ENCODE measurements at regions not wholly inside any gene's neighbourhood (a gene's known extent, or its start where the extent isn't known, plus 50 kb on each side); places are given as distances from the start of the nearest gene placed in this dataset.
"Not testable (repeated sequence)": the region's sequence is repeated elsewhere in the genome, so short reads cannot be mapped to it uniquely, and the experiment has no call there.

- no peak for DNase-seq (ENCODE audit: low spot score)
Measured at GRCh38 chr2:111668274-111668616, 215.7 kb downstream of the ANAPC1 start.

GRCh38 chr2:111668741-111669140, 215.3 kb downstream of the ANAPC1 start:
- no peak for DNase-seq (ENCODE audit: low spot score)

GRCh38 chr2:111669928-111670695, 213.9 kb downstream of the ANAPC1 start:
- DNase-seq (ENCODE audit: low spot score): no peak

DNA sequence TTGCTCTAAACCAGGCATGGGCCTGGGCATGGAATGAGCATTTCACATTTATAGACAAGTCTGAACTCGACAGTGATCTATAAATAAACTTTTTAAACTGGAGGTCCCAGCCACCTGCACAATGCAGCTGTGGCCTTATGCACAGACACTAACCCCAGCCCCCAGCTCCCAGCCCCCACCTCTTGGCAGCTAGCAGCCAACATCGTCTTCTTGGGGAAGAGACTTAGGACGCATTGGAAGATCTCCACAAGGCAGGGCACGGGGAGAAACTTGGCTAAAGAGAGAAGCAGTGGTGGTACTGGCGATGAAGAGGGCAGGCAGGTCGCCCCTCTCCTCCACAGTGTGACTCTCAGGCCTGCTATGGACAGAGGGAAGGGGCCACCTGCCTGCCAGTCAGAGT, 213.2 kb downstream of the ANAPC1 start:
- no peak for DNase-seq (ENCODE audit: low spot score)

DNA sequence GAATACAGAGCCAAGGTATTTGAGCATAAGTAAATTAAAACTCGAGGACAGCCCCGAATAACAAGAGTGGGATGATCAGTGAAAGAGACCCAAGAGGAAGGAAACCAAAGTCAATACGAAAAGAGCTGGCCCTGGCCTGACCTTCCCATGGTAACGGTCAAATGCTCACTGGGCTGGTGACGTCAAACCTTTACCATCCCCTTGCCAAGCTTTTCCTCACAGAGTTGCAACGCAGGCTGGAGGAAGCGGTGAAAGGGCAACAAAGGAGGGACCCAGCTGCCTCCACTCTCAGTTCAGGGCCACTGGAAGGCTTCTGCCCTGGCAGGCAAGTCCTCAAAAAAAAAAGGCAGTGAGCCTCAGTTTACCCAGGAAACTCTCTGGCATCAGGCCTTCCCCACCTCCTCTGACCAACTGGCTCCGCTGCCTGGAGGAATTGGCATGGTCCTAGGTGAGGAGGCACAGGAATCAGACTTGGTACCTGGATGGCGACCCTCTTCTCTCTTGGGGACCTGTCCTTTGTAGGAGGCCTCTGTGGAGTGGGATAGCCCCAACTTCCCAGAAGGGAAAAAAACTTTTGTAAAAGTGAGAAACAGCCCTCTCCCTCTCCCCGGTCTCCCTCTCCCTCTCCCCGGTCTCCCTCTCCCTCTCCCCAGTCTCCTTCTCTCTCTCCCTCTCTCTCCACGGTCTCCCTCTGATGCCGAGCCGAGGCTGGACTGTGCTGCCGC, 212.4 kb downstream of the ANAPC1 start:
- no peak for DNase-seq (ENCODE audit: low spot score)

DNA sequence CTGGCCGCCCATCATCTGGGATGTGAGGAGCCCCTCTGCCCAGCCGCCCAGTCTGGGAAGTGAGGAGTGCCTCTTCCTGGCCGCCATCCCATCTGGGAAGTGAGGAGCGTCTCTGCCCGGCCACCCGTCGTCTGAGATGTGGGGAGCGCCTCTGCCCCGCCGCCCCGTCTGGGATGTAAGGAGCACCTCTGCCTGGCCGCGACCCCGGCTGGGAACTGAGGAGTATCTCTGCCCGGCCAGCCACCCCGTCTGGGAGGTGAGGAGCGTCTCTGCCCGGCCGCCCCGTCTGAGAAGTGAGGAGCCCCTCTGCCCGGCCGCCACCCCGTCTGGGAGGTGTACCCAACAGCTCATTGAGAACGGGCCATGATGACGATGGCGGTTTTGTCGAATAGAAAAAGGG, 211.4 kb downstream of the ANAPC1 start:
- not testable (repeated sequence) for DNase-seq (ENCODE audit: low spot score)

DNA sequence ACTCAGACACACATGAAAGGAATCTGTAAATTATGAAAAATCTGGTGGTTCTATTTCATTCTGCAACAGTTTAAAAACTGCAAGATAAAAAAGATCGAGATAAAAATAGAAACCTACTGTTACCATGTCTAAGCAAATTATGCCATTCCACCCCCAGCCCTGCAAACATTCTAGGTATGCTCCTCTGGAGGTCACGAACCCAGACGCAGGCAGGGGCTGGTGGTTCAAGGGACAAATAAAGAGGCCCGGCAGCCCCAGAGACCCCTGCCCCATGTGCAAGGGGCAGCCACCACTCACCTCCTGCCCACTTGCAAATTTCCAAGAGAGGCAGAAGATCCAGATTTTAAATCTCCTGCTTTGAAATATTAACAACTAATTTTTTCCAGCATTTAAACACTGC, 210.5 kb downstream of the ANAPC1 start:
- no peak for DNase-seq (ENCODE audit: low spot score)

- DNase-seq (ENCODE audit: low spot score): no peak
Measured at GRCh38 chr2:111675419-111676194, 208.4 kb downstream of the ANAPC1 start.

DNA sequence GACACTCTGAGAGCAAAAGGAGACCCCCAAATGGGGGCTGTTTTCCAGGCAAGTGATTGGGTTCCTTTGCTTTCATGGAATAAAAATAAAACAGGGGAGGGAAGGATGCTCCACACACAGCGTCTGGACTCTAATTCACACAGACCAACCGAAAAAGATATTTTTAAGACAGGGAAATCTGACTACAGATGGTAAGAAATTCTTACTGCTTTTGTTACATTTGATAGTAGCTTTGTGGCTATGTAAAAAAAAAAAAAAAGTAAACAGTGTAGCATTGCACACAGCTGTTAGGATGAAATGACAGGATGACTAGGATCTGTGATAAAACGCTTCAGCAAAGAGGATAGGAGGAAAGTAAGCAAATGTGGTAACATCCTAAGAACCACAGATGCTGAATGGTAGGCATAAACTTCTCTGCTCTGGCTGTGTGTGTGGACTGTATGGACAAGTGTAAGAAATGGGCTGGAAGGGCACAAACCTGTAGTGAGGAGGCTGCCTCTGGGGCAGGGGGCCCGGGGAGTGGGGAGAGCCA, 207.6 kb downstream of the ANAPC1 start:
- no peak for DNase-seq (ENCODE audit: low spot score)

GRCh38 chr2:111678161-111678560, 205.8 kb downstream of the ANAPC1 start:
- DNase-seq (ENCODE audit: low spot score): no peak

- DNase-seq (ENCODE audit: low spot score): no peak
Measured at GRCh38 chr2:111678651-111679050, 205.3 kb downstream of the ANAPC1 start.

- DNase-seq (ENCODE audit: low spot score): no peak
Measured at GRCh38 chr2:111679202-111679601, 204.8 kb downstream of the ANAPC1 start.

GRCh38 chr2:111684611-111685010, 199.4 kb downstream of the ANAPC1 start:
- DNase-seq (ENCODE audit: low spot score): no peak

- DNase-seq (ENCODE audit: low spot score): no peak
Measured at GRCh38 chr2:111685342-111685741, 198.7 kb downstream of the ANAPC1 start.

DNA sequence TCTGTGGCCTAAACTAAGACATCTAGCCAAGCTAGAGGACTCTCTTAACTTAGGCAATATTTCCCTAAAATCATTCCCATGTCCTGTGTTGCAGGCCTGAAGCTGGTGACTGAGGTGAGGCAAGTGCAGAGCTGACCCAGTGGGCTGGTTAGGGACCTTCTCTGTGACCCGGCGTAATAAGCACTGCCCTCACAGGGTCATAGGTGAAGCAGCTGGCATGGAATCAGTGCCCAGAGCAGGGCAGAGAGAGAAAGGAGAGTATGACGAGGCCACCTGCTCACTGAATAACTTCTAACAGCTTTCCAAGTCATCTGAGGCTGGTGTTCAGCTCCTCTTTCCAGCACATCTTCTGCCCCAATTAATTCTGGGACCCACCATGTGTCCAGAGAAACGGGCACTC, 197.0 kb downstream of the ANAPC1 start:
- no peak for DNase-seq (ENCODE audit: low spot score)

- DNase-seq (ENCODE audit: low spot score): no peak
Measured at GRCh38 chr2:111687911-111688310, 196.1 kb downstream of the ANAPC1 start.

DNA sequence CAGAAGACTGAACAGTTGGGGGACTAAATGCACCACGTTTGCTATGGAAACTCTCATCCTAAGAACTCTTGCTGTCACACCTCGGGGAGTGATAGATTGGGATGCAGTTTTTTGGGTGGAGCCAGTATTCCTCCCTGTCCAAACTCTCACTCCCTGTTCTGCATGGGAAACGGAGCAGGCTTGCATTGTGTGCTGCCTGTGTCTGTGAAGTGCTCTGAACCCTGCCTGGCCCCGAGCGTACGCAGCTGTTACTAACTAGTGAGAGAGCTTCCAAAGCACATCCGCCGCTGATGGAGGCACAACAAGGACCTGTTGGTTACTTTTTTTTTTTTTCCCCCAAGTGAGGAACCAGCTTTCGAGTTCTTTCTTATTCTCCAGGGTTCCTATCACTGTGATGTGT, 195.5 kb downstream of the ANAPC1 start:
- DNase-seq (ENCODE audit: low spot score): no peak

DNA sequence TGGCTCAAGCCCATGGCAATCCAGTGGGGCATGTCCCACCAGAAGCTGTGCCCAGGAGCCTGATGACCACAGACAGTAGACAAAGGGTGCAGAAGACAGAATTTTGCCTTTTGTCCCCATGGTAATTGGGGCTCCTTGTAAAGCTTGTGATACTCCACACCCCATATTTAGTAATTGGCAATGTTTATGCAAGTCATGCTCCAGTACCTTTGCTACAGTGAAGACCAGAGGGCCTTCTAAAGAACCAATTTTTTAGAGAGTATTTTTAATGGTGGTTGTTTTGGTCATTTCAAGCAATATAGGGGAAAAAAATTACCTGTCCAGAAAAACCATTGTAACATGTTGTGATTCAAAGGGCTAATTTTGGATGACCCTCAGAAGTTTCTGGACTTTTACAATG, 194.8 kb downstream of the ANAPC1 start:
- DNase-seq (ENCODE audit: low spot score): no peak

GRCh38 chr2:111689941-111690340, 194.1 kb downstream of the ANAPC1 start:
- DNase-seq (ENCODE audit: low spot score): no peak

- DNase-seq (ENCODE audit: low spot score): no peak
Measured at GRCh38 chr2:111691164-111691875, 192.7 kb downstream of the ANAPC1 start.

- DNase-seq (ENCODE audit: low spot score): no peak
Measured at GRCh38 chr2:111692311-111692710, 191.7 kb downstream of the ANAPC1 start.

GRCh38 chr2:111694700-111695101, 189.3 kb downstream of the ANAPC1 start:
- no peak for DNase-seq (ENCODE audit: low spot score)
